HepG2 (cell line): ENCODE measurements at regions not wholly inside any gene's neighbourhood (a gene's known extent, or its start where the extent isn't known, plus 50 kb on each side); places are given as distances from the start of the nearest gene placed in this dataset.

Source experiments
- ATAC-seq: fragments of 200-7000 bp; cut with Tn5 transposase; 3 replicates; pipeline ENCODE4 v1.9.1; 2020; ENCODE audit warnings: mild to moderate bottlenecking, moderate library complexity
- BruUV-seq: library from RNA; stranded (reverse); fragments of 400-500 nt; replicated peaks from 2 replicates; lab custom pipeline; 2021; lab: Mats Ljungman, UMichigan
- CTCF ChIA-PET: fragments of 300-600 bp; formaldehyde crosslinking; extraction: SDS; loops from one replicate; lab custom pipeline; 2021; ENCODE audit warnings: low total read pairs, inconsistent platforms, low intra/inter-chr PET ratio; lab: Yijun Ruan, JAX
- POLR2A ChIA-PET: fragments of 350-600 bp; sonication (Branson Sonifier 250); formaldehyde crosslinking; loops from one replicate; lab custom pipeline; 2020; ENCODE audit warnings: antibody characterized with exemption, inconsistent platforms; lab: Yijun Ruan, JAX
- DNase-seq: peaks from one replicate; pipeline ENCODE4 v3.0.0-alpha.2; 2015; ENCODE audit warnings: low spot score
- FAIRE-seq: peaks from 3 replicates; lab custom pipeline; 2011; peaks lifted over from hg19 to GRCh38; lab: Jason Lieb, UNC
- H2AFZ ChIP-seq: one replicate; pipeline ENCODE4 v1.6.1; 2011; ENCODE audit warnings: low read length, inconsistent platforms
- H3K27ac ChIP-seq: fragments of 300-600 bp; 3 replicates; pipeline ENCODE4 v1.8.0; 2011; ENCODE audit warnings: mixed run types, mild to moderate bottlenecking, mixed read lengths, low read length, inconsistent platforms; ENCODE audit not compliant: insufficient read depth; ENCODE audit errors: extremely low read length
- H3K27me3 ChIP-seq, 2 experiments: fragments of 200-600 bp in 1 of 2; 2 replicates in 1 of 2; 3 replicates in 1 of 2; pipeline versions ENCODE4 v1.6.0 to v1.8.0; 2011; ENCODE audit warnings: low read length in 2 of 2, mild to moderate bottlenecking in 2 of 2, moderate library complexity in 2 of 2, inconsistent platforms in 1 of 2; ENCODE audit not compliant: insufficient read depth in 2 of 2, control insufficient read depth in 1 of 2
- H3K36me3 ChIP-seq, 2 experiments: fragments of 200-600 bp in 1 of 2; replicated peaks in 1 of 2; 2 replicates in 1 of 2; 3 replicates in 1 of 2; pipeline versions ENCODE4 v1.5.1 to v1.8.0; 2011; ENCODE audit warnings: low read length in 2 of 2, inconsistent platforms in 1 of 2; ENCODE audit not compliant: insufficient read depth in 2 of 2, control insufficient read depth in 1 of 2
- H3K4me1 ChIP-seq: 2 replicates; pipeline ENCODE4 v1.5.1; 2012; ENCODE audit warnings: low read length, inconsistent platforms; ENCODE audit not compliant: insufficient read depth
- H3K4me2 ChIP-seq: 2 replicates; pipeline ENCODE4 v1.6.0; 2011; ENCODE audit warnings: low read depth, low read length, inconsistent platforms
- H3K4me3 ChIP-seq, 3 experiments: fragments of 200-600 bp in 1 of 3; sonication (generic), shearing (Covaris generic) in 1 of 3; replicated peaks in 1 of 3; 2 replicates each; pipeline ENCODE4 v1.5.1; 2011 to 2016; ENCODE audit warnings: low read length in 3 of 3, inconsistent platforms in 2 of 3, low read depth in 2 of 3, mild to moderate bottlenecking in 2 of 3, control low read depth in 1 of 3, mixed read lengths in 1 of 3; ENCODE audit not compliant: insufficient read depth in 1 of 3
- H3K79me2 ChIP-seq: one replicate; pipeline ENCODE4 v1.6.1; 2011; ENCODE audit warnings: low read length, inconsistent platforms; ENCODE audit not compliant: insufficient read depth
- H3K9ac ChIP-seq: 2 replicates; pipeline ENCODE4 v1.6.0; 2011; ENCODE audit warnings: mild to moderate bottlenecking, low read depth, low read length, inconsistent platforms; ENCODE audit not compliant: insufficient read depth
- H3K9me3 ChIP-seq: 2 replicates; pipeline ENCODE4 v1.5.1; 2012; ENCODE audit warnings: mild to moderate bottlenecking, low read length
- H4K20me1 ChIP-seq: 2 replicates; pipeline ENCODE4 v1.6.0; 2011; ENCODE audit warnings: inconsistent platforms, mild to moderate bottlenecking, low read length, moderate library complexity; ENCODE audit not compliant: insufficient read depth
- BRCA1 ChIP-seq: sonication (generic); formaldehyde crosslinking; IDR thresholded peaks from 2 replicates; pipeline ENCODE4 v1.4.0; 2020; ENCODE audit warnings: missing genetic modification reagents
- ERF ChIP-seq: IDR thresholded peaks from 2 replicates; pipeline ENCODE4 v1.6.1; 2018; ENCODE audit warnings: missing biosample characterization, missing genetic modification reagents
- GMEB1 ChIP-seq: sonication (generic); formaldehyde crosslinking; IDR thresholded peaks from 2 replicates; pipeline ENCODE4 v1.5.1; 2020; ENCODE audit warnings: missing genetic modification reagents, mild to moderate bottlenecking, borderline replicate concordance
- GTF3A ChIP-seq: sonication (generic); formaldehyde crosslinking; conservative IDR thresholded peaks from 2 replicates; pipeline ENCODE4 v1.4.0; 2020; ENCODE audit warnings: mild to moderate bottlenecking, missing genetic modification reagents
- JUN ChIP-seq: sonication (generic); formaldehyde crosslinking; IDR thresholded peaks from 2 replicates; pipeline ENCODE4 v1.4.0; 2020; ENCODE audit warnings: mild to moderate bottlenecking, missing genetic modification reagents
- MIER3 ChIP-seq: IDR thresholded peaks from 2 replicates; pipeline ENCODE4 v1.6.1; 2016; ENCODE audit warnings: missing compliant biosample characterization, borderline replicate concordance
- NFIC ChIP-seq: IDR thresholded peaks from 2 replicates; pipeline ENCODE4 v1.6.1; 2012; ENCODE audit warnings: mild to moderate bottlenecking, low read length, inconsistent platforms
- NR2F2 ChIP-seq: IDR thresholded peaks from 2 replicates; pipeline ENCODE4 v1.6.1; 2012; ENCODE audit warnings: low read depth, inconsistent platforms, borderline replicate concordance
- POLR2AphosphoS5 ChIP-seq: IDR thresholded peaks from 2 replicates; pipeline ENCODE4 v1.6.1; 2012; ENCODE audit warnings: low read depth, low read length
- RELA ChIP-seq: sonication (generic); formaldehyde crosslinking; IDR thresholded peaks from 2 replicates; pipeline ENCODE4 v1.4.0; 2020; ENCODE audit warnings: missing genetic modification reagents
- SRSF9 ChIP-seq: fragments of 200-400 bp; formaldehyde crosslinking; IDR thresholded peaks from 2 replicates; pipeline ENCODE4 v1.6.1; 2018; ENCODE audit warnings: borderline replicate concordance, mild to moderate bottlenecking, low read depth, low read length; ENCODE audit not compliant: insufficient read depth, poor library complexity, severe bottlenecking
- U2AF1 ChIP-seq: fragments of 200-400 bp; formaldehyde crosslinking; optimal IDR thresholded peaks from 2 replicates; pipeline ENCODE3; 2017; ENCODE audit warnings: mild to moderate bottlenecking, low read depth, low read length
- ZFP36L1 ChIP-seq: sonication (generic); formaldehyde crosslinking; IDR thresholded peaks from 2 replicates; pipeline ENCODE4 v1.8.0; 2022; ENCODE audit warnings: mild to moderate bottlenecking, missing genetic modification reagents, moderate library complexity
- ZNF432 ChIP-seq: sonication (generic); formaldehyde crosslinking; IDR thresholded peaks from 2 replicates; pipeline ENCODE4 v1.5.0; 2020; ENCODE audit warnings: missing genetic modification reagents, mild to moderate bottlenecking, borderline replicate concordance
- ZNF674 ChIP-seq: sonication (generic); formaldehyde crosslinking; IDR thresholded peaks from 2 replicates; pipeline ENCODE4 v1.5.0; 2020; ENCODE audit warnings: low read depth, mild to moderate bottlenecking, missing genetic modification reagents
- WGBS: methylation state at CpG from one replicate; pipeline ENCODE4 v1.1.6; 2017; ENCODE audit warnings: low lambda C conversion rate; 5-methylcytosine and 5-hydroxymethylcytosine counted together
- in situ Hi-C: cut with HindIII; loops from 2 replicates; pipeline ENCODE4 v1.10.0; 2017; ENCODE audit warnings: low pct_unique_long_range_greater_than_20kb; ENCODE audit not compliant: extremely low pct_ligation_motif_present
- intact Hi-C: fragments of 100-400 bp; cut with micrococcal nuclease; formaldehyde crosslinking; loops from one replicate; pipeline ENCODE4 v1.10.0; 2022; ENCODE audit not compliant: unreplicated experiment
- TF ChIP-seq, protein P1 (sequence below): sonication (generic); formaldehyde crosslinking; IDR thresholded peaks from 2 replicates; pipeline ENCODE4 v1.8.0; 2022; ENCODE audit warnings: low read depth, missing genetic modification reagents
- TF ChIP-seq, protein P2 (sequence below): sonication (generic); formaldehyde crosslinking; IDR thresholded peaks from 2 replicates; pipeline ENCODE4 v1.4.0; 2020; ENCODE audit warnings: mild to moderate bottlenecking, missing genetic modification reagents, borderline replicate concordance

- H2AFZ ChIP-seq, result peak overlapping the region; percentile 1
- DNase-seq, result peak; percentile 99
- H3K4me1 ChIP-seq, result peaks cover 69% of the 10 kb centered on the region
- H3K36me3 ChIP-seq, result no peaks in the 10 kb centered on the region
- no peaks in the 10 kb centered on the region for H3K9me3 ChIP-seq
- peak overlapping the region; percentile 64 for H3K4me2 ChIP-seq
- H4K20me1 ChIP-seq, result no peaks in the 10 kb centered on the region
- H3K79me2 ChIP-seq, result peaks cover 3% of the 10 kb centered on the region
- WGBS, result 0% methylated on average over 1 of the region's 1 CpG
- ChIA-PET CTCF (interaction anchor here (1.8 kb wide), 1 partner anchor 8 kb away, joined by 8 read pairs; no protein-coding TSS in a partner anchor), POLR2A (interaction anchor here (0.9 to 4.1 kb wide), 7 partner anchors 8 to 66 kb away, joined by 3 to 12 read pairs (median 5); partner anchors contain the start of gene ZCCHC2)
- in situ Hi-C loops, result no loop called here
- peak overlapping the region in 2 of 3 experiments; percentile 44 to 45; a peak in 4 of 6 replicates for H3K4me3 ChIP-seq
- intact Hi-C loops, result loop anchor here (1.0 to 2.0 kb wide), 3 partner anchors 9 to 62 kb away; partner anchors contain the start of gene ZCCHC2
- peak; percentile 96 for ATAC-seq
- H3K27me3 ChIP-seq, result no peaks in the 10 kb centered on the region
- FAIRE-seq, result peak; percentile 94
- BruUV-seq, result no TSS peak
- peak overlapping the region; percentile 95 for H3K27ac ChIP-seq
- peak overlapping the region; percentile 69 for H3K9ac ChIP-seq
- 0 out of 2 replicates have a peak, but pooled peaks have one; percentile 44 for TF ChIP-seq RELA (CRISPR knock-in tag)
- TF ChIP-seq GTF3A (CRISPR knock-in tag), result no peak
- 0 out of 2 replicates have a peak, but pooled peaks have one; percentile 85 for TF ChIP-seq MIER3 (CRISPR knock-in tag)
- peak; percentile 33; the same call in 1 of the 2 replicates for TF ChIP-seq POLR2AphosphoS5
- TF ChIP-seq ZFP36L1 (CRISPR knock-in tag), result no peak; the same call in 1 of the 2 replicates
- TF ChIP-seq ZNF674, result no peak
- peak; percentile 94 for TF ChIP-seq NFIC
- TF ChIP-seq, protein P1, sequence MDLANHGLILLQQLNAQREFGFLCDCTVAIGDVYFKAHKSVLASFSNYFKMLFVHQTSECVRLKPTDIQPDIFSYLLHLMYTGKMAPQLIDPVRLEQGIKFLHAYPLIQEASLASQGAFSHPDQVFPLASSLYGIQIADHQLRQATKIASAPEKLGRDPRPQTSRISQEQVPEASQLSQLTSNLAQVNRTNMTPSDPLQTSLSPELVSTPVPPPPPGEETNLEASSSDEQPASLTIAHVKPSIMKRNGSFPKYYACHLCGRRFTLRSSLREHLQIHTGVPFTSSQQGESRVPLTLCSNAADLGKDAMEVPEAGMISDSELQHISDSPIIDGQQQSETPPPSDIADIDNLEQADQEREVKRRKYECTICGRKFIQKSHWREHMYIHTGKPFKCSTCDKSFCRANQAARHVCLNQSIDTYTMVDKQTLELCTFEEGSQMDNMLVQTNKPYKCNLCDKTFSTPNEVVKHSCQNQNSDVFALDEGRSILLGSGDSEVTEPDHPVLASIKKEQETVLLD (CRISPR knock-in tag), result 0 out of 2 replicates have a peak, but pooled peaks have one; percentile 41
- no peak for TF ChIP-seq BRCA1 (CRISPR knock-in tag)
- no peak for TF ChIP-seq ZNF432 (CRISPR knock-in tag)
- no peak for TF ChIP-seq U2AF1
- peak; percentile 91 for TF ChIP-seq NR2F2
- TF ChIP-seq JUN, result peak; percentile 43; the same call in 1 of the 2 replicates
- no peak for TF ChIP-seq SRSF9
- TF ChIP-seq, protein P2, sequence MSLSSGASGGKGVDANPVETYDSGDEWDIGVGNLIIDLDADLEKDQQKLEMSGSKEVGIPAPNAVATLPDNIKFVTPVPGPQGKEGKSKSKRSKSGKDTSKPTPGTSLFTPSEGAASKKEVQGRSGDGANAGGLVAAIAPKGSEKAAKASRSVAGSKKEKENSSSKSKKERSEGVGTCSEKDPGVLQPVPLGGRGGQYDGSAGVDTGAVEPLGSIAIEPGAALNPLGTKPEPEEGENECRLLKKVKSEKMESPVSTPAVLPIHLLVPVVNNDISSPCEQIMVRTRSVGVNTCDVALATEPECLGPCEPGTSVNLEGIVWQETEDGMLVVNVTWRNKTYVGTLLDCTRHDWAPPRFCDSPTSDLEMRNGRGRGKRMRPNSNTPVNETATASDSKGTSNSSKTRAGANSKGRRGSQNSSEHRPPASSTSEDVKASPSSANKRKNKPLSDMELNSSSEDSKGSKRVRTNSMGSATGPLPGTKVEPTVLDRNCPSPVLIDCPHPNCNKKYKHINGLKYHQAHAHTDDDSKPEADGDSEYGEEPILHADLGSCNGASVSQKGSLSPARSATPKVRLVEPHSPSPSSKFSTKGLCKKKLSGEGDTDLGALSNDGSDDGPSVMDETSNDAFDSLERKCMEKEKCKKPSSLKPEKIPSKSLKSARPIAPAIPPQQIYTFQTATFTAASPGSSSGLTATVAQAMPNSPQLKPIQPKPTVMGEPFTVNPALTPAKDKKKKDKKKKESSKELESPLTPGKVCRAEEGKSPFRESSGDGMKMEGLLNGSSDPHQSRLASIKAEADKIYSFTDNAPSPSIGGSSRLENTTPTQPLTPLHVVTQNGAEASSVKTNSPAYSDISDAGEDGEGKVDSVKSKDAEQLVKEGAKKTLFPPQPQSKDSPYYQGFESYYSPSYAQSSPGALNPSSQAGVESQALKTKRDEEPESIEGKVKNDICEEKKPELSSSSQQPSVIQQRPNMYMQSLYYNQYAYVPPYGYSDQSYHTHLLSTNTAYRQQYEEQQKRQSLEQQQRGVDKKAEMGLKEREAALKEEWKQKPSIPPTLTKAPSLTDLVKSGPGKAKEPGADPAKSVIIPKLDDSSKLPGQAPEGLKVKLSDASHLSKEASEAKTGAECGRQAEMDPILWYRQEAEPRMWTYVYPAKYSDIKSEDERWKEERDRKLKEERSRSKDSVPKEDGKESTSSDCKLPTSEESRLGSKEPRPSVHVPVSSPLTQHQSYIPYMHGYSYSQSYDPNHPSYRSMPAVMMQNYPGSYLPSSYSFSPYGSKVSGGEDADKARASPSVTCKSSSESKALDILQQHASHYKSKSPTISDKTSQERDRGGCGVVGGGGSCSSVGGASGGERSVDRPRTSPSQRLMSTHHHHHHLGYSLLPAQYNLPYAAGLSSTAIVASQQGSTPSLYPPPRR (CRISPR knock-in tag), result peak; percentile 78; the same call in 1 of the 2 replicates
- peak; percentile 75; the same call in 1 of the 2 replicates for TF ChIP-seq ERF (CRISPR knock-in tag)
- TF ChIP-seq GMEB1, result peak; percentile 31; the same call in 1 of the 2 replicates
These were observed 61.9 kb upstream of the ZCCHC2 start for GRCh38 chr18:62460851-62461300.
